Panc1 (cell line): ENCODE measurements at regions not wholly inside any gene's neighbourhood (a gene's known extent, or its start where the extent isn't known, plus 50 kb on each side); places are given as distances from the start of the nearest gene placed in this dataset.

Experiments used
- ATAC-seq: fragments of 200-7000 bp; cut with Tn5 transposase; 2 replicates; pipeline ENCODE4 v1.9.1; 2020; ENCODE audit warnings: mild to moderate bottlenecking, moderate library complexity
- BruUV-seq: library from RNA; stranded (reverse); fragments of 400-500 nt; replicated peaks from 2 replicates; lab custom pipeline; 2021; lab: Mats Ljungman, UMichigan
- CTCF ChIA-PET: fragments of 300-600 bp; sonication (Branson Sonifier 250); formaldehyde crosslinking; loops from one replicate; lab custom pipeline; 2022; ENCODE audit warnings: antibody characterized with exemption; lab: Charles Lee
- POLR2A ChIA-PET: fragments of 300-600 bp; sonication (Branson Sonifier 250); formaldehyde crosslinking; loops from one replicate; lab custom pipeline; 2022; ENCODE audit warnings: antibody characterized with exemption; lab: Charles Lee
- DNase-seq: peaks from one replicate; pipeline ENCODE4 v3.0.0-alpha.2; 2010; ENCODE audit warnings: low read depth, low spot score
- H3K27ac ChIP-seq: 2 replicates; pipeline ENCODE4 v1.5.1; 2011; ENCODE audit warnings: mild to moderate bottlenecking, low read length, inconsistent platforms
- H3K27me3 ChIP-seq: fragments of 200-500 bp; sonication (Bioruptor generic); 2 replicates; pipeline ENCODE4 v1.6.0; 2014; ENCODE audit warnings: low read length, inconsistent platforms; ENCODE audit not compliant: control insufficient read depth, insufficient read depth
- H3K36me3 ChIP-seq: fragments of 200-500 bp; sonication (Bioruptor generic); 2 replicates; pipeline ENCODE4 v1.5.1; 2014; ENCODE audit warnings: inconsistent platforms, mild to moderate bottlenecking, low read length, moderate library complexity; ENCODE audit not compliant: control insufficient read depth, insufficient read depth
- H3K4me1 ChIP-seq: 2 replicates; pipeline ENCODE4 v1.5.1; 2011; ENCODE audit warnings: inconsistent platforms, mild to moderate bottlenecking, low read length, moderate library complexity; ENCODE audit not compliant: control insufficient read depth, insufficient read depth
- H3K4me3 ChIP-seq, 2 experiments: 2 replicates each; pipeline ENCODE4 v1.5.1; 2011 to 2012; ENCODE audit warnings: low read depth in 2 of 2, low read length in 2 of 2, mild to moderate bottlenecking in 2 of 2, inconsistent platforms in 1 of 2, moderate library complexity in 1 of 2
- H3K9me3 ChIP-seq: fragments of 200-500 bp; sonication (Bioruptor generic); 2 replicates; pipeline ENCODE4 v1.5.1; 2014; ENCODE audit warnings: low read depth, mild to moderate bottlenecking, inconsistent platforms, low read length, moderate library complexity; ENCODE audit not compliant: control insufficient read depth, insufficient read depth
- CTCF ChIP-seq: fragments of 450-650 bp; IDR thresholded peaks from 2 replicates; pipeline ENCODE4 v1.5.1; 2017; ENCODE audit warnings: mild to moderate bottlenecking
- POLR2AphosphoS5 ChIP-seq: IDR thresholded peaks from 2 replicates; pipeline ENCODE4 v1.6.1; 2012; ENCODE audit warnings: mild to moderate bottlenecking, low read depth, low read length, moderate library complexity
- REST ChIP-seq, 2 experiments: IDR thresholded peaks; 2 replicates each; pipeline ENCODE4 v1.6.1; 2011 to 2012; ENCODE audit warnings: low read depth in 2 of 2, control low read depth in 1 of 2, low read length in 1 of 2, mild to moderate bottlenecking in 1 of 2, moderate library complexity in 1 of 2; ENCODE audit not compliant: insufficient read depth in 1 of 2
- SIN3A ChIP-seq: IDR thresholded peaks from 2 replicates; pipeline ENCODE4 v1.6.1; 2012; ENCODE audit warnings: low read depth, mild to moderate bottlenecking, low read length, moderate library complexity, borderline replicate concordance; ENCODE audit not compliant: insufficient read depth
- TCF7L2 ChIP-seq: IDR thresholded peaks from 2 replicates; pipeline ENCODE4 v1.6.1; 2011; ENCODE audit warnings: mild to moderate bottlenecking, low read depth, low read length, inconsistent platforms
- in situ Hi-C: cut with HindIII; loops from 2 replicates; pipeline ENCODE4 v1.10.0; 2016; ENCODE audit warnings: low sequenced_read_pairs, low pct_unique_long_range_greater_than_20kb
- intact Hi-C: fragments of 100-400 bp; cut with micrococcal nuclease; formaldehyde crosslinking; loops from one replicate; pipeline ENCODE4 v1.10.0; 2022; ENCODE audit not compliant: unreplicated experiment

GRCh38 chr2:45244928-45245327 is 235.7 kb upstream of the SIX2 start:
- BruUV-seq, result no TSS peak
- ChIA-PET CTCF (no interaction called here), POLR2A (no interaction called here)
- Histone ChIP-seq H3K27ac (no peak overlapping the region), H3K36me3 (no peaks in the 10 kb centered on the region), H3K4me1 (peaks cover 18% of the 10 kb centered on the region), H3K4me3 (no peak overlapping the region), H3K9me3 (no peaks in the 10 kb centered on the region), H3K27me3 (no peaks in the 10 kb centered on the region; the same call in 1 of the 2 replicates)
- intact Hi-C loops, result no loop called here
- no peak for DNase-seq
- in situ Hi-C loops, result no loop called here
- no peak for ATAC-seq
- TF ChIP-seq SIN3A (no peak), REST (IDR thresholded peaks at IDR 0.05; ENCODE audit: insufficient read depth in 1 of 2, low read depth in 2 of 2, low read length in 1 of 2) (no peak), CTCF (no peak), TCF7L2 (no peak), POLR2AphosphoS5 (no peak)

DNA sequence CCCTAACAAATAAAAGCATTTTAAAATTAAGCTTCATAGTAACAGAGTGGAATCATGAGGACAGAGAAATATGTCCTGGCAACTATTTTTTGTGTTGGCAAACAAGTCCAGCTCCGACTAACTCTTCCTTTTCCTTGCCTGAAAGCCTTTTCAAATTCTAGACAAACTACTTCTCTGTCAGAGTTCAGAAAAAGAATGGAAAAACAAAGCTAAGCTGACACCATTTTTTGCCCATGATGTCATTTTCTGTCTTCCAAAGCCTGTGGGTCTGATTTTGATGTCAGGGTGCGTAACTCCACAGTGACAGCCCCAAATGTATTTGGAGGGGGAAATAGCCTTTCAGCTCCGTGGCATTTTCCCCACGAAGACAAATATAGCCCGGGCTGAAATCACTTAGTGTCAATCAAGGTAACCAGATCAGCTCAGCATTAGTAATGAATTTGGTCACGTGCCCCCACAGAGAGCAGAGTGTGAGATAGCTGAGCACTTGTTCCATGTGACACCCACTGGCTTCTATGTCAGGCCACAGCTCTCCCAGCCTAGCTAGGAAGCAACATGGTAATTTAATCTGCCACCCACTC is 233.0 kb upstream of the SIX2 start:
- no TSS peak for BruUV-seq
- Histone ChIP-seq H3K27me3 (no peaks in the 10 kb centered on the region), H3K4me3 (no peak overlapping the region), H3K36me3 (no peaks in the 10 kb centered on the region), H3K4me1 (peaks cover 31% of the 10 kb centered on the region), H3K27ac (no peak overlapping the region; the same call in 1 of the 2 replicates), H3K9me3 (no peaks in the 10 kb centered on the region)
- DNase-seq, result no peak
- no peak for TF ChIP-seq SIN3A
- TF ChIP-seq CTCF, result no peak
- TF ChIP-seq TCF7L2, result no peak
- no peak for TF ChIP-seq POLR2AphosphoS5
- no peak for TF ChIP-seq REST (IDR thresholded peaks at IDR 0.05; ENCODE audit: insufficient read depth in 1 of 2, low read depth in 2 of 2, low read length in 1 of 2)
- in situ Hi-C loops, result no loop called here
- POLR2A ChIA-PET, result no interaction called here
- ATAC-seq, result no peak
- intact Hi-C loops, result no loop called here
- CTCF ChIA-PET, result no interaction called here
